Esophagus squamous epithelium (tissue), 4 donors: ENCODE measurements at regions not wholly inside any gene's neighbourhood (a gene's known extent, or its start where the extent isn't known, plus 50 kb on each side); places are given as distances from the start of the nearest gene placed in this dataset.

Experiments used
- CTCF ChIP-seq, 6 experiments: fragments of 450-650 bp in 4 of 6; fragments of 200-600 bp in 2 of 6; sonication (generic) in 2 of 6; IDR thresholded peaks; one replicate each; pipeline ENCODE4 v1.5.1; 2016 to 2019; ENCODE audit warnings: antibody characterized with exemption in 6 of 6, mild to moderate bottlenecking in 4 of 6, moderate library complexity in 4 of 6
- POLR2A ChIP-seq, 4 donors: fragments of 450-650 bp; IDR thresholded peaks; one replicate each; pipeline ENCODE4 v1.6.1; 2017; ENCODE audit warnings: antibody characterized with exemption in 4 of 4, mild to moderate bottlenecking in 4 of 4, moderate library complexity in 3 of 4

GRCh38 chr14:89524412-89524811 lies 107.4 kb upstream of the FOXN3 start:
- TF ChIP-seq CTCF (IDR thresholded peaks at IDR 0.05) (no peak), POLR2A (IDR thresholded peaks at IDR 0.05) (no peak)
